ENCODE measurements at regions not wholly inside any gene's neighbourhood (a gene's known extent, or its start where the extent isn't known, plus 50 kb on each side); places are given as distances from the start of the nearest gene placed in this dataset.
"Not testable (repeated sequence)": the region's sequence is repeated elsewhere in the genome, so short reads cannot be mapped to it uniquely, and the experiment has no call there.

DNA sequence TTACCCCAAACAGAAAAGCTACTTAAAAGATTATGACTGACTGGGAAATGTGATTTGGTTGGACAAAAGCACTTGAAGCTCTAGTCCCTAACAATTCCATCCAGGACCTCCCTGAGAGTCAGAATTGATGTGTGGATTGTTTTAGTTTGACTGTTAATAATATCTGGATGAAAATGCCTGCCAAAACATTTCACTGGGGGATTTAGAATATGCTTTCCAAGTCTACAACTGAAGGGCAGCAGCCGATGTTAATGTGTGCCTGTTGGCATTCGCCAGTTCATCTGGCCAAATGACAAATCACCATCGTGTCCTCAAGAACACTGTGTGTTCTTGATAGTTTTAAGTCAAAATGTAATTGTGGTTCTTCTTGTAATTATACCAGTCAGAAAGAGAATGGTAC is 76.0 kb upstream of the TSC22D1 start:
- no peak for DNase-seq

DNA sequence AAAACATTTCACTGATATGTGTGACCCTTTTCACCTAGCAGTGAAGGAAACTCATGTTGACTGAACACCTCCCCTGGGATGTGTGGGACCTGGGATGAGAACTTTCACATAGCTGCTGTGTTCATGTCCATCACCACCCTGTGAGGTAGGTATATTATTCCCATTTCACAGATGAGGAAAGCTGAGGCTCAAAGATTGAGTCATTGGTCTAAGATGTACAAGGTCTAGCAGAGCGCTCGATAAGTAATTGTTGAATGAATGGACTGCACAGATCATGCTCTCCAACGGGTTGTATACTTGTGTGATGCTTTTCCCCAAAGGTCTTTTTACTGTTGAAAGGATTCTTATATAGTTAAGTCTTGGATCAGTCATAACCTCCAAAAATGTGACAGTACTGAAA is 75.6 kb upstream of the TSC22D1 start:
- DNase-seq = no peak

DNA sequence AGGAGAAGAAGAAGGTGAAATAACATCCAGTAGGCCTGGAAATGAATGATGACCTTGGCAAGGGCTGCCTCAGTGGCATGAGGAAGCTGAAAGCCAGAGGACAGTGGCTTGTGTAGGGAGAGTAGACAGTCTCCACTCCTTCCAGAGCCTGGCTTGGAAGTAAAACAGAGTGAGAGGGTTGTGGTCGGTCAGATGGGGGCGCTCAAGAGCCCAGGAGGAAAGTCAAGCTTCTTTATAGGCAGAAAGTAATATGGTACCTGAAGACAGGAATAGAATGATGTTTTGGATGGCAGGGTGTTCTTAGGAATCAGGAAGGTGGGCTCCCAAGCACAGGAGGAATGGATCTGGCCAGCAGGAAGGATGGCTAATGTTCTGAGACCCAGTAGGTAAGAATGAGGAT is 75.1 kb upstream of the TSC22D1 start:
- DNase-seq = no peak

DNA sequence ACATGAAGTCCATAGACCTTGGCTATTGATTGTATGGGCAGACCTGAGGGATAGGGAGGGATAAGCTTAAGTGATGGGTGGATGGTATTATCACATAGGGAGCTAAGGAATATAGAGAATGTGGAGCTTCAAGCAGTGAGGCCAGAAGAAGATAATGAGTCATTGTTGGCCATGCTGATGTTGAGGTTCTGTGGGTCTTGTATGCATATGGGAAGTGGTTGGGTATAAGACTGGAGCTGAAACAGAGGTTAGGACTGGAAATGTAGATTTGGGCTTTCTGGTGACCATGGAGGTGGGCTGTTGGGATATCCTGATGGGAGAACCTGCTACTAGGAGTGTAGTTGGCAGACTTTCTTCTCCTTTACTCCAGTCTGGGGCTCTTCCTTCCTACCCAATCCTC is 73.7 kb upstream of the TSC22D1 start:
- DNase-seq = no peak

DNA sequence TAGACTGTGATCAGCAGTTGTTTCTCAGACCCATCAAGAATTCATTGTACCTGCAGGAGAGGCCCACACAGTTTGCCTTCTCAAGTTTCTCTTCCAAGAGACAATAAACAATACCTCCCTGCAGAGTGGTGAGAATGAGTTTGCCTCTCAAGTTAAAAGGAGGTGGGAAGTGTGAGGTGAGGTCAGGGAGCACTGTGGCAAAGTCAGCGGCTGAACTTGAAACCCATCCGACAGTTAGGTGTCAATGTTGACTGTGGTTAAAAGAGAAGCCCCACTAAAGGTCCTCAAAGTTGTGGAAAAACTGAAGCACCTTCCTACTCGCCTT is 72.9 kb upstream of the TSC22D1 start:
- no peak for DNase-seq

DNA sequence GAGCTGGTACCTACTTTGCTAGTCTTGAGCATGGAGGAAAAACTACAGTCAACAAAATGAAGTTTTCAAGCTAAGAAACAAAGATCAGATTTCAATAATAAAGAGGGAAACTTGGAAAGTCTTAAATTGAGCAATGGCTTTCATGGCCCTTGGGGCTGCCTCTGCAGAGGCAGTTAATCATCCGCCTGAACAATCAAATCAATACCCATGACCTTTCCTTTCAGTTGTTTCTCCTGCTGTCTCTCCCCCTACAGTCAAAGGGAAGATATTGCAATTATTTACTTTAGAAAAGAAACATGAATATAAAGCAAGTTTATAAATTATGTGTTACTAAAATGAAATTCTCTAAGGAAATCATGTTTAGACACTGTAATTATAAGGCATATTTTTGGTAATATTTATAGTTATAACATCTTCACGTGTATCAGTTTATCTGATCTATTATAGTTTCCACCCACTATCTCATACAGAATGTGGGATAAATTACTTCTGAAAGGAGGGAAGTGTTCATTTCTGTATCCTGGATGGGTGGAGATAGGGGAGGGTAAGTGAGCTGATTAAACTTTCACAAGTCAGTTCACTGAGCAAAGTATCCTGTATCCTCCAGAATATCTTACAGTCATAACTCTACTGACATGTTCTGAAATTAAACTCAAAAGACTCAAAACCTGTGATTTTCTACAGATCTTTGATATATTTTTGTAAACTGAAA is 72.4 kb upstream of the TSC22D1 start:
- no peak for DNase-seq

DNA sequence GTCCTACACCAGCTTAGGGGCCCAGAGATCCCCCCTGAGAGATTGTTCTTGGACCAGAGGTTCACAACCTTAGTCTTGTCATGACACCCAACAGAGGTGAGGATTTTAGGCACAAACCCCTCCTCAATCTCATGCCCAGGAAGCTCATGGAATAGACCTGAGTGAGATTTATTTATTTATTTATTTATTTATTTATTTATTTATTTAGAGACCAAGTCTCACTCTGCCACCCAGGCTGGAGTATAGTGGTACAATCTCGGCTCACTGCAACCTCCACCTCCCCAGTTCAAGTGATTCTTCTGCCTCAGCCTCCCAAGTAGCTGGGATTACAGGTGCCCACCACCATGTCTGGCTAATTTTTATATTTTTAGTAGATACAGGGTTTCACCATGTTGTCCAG is 71.4 kb upstream of the TSC22D1 start:
- DNase-seq = not testable (repeated sequence)

DNA sequence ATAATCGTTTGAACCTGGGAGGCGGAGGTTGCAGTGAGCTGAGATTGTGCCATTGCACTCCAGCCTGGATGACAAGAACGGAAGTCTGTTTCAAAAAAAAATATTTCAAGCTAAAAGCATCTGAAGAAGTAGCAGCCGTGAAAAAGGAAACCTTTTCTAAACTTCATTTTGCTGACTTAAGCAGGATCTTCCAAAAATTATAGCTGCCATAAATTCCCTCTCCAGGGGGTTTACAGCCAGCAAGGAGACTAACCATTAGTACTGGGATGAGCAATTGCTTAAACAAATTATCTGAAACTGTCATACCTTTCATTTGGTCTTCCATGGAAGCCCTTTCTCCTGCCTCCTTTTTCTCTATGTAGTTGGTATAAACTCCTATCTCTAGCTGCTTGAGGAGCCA is 69.9 kb upstream of the TSC22D1 start:
- no peak for DNase-seq

DNA sequence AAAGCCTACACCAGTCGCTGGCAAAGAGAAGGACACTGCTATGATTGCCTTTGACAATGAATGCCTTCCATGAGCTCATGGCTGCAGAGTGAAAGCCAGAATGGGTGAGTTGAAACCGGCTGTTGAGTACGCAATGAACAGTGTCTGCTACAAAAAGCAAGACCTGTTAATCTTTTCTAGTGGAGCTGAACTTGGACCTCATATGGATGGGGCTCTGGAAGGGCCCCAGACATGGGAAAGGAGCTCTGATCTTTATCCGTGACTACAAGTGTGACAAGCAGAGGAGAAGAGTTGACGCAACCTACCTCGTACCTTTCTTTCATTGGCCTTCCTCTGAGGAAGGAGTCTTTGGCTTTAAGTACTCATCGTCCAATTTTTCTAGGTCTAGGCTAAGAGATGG is 67.1 kb upstream of the TSC22D1 start:
- DNase-seq = no peak

DNA sequence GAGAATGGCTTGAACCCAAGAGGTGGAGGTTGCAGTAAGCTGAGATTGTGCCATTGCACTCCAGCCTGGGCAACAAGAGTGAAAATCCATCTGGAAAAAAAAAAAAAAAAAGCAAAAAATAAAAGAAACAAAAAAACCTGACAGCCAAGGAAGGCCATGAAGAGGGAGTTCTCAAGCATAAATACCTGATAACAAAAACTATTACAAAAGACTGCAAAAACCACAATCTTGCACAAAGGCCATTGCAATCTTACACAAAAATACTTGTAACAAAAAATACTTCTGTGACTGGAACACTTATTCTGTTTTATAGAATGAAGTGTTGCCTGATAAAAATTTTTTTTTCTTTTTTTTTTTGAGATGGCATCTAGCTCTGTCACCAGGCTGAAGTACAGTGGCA is 61.5 kb upstream of the TSC22D1 start:
- DNase-seq = no peak

DNA sequence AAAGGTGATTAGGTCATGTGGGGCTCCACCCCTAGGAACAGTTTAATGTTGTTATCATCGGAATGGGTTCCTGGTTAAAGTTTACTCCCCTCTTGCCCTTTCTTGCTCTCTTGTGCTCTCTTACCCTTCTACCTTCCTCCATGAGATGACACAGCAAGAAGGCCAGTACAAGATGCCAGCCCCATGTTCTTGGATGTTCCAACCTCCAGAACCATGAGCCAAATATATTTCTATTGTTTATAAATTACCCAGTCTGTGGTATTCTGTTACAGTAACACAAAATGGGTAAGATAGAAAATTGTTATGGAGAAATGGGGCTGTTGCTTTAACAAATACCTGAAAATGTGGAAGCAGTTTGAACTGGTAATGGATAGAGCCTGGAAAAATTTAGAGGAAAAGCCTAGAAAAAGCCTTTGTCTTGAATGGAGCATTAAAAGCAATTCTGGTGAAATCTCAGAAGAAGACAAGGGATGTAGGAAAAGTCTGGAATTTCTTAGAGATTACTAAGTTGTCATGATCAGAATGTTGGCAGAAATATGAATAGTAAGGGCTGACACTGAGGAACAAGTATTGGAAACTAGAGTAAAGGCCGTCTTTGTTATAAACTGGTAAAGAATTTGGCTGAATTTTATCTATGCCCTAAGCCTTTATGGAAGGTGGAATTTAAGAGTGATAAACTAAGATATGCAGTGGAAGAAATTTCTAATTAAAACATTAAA is 53.5 kb upstream of the TSC22D1 start:
- DNase-seq = no peak

DNA sequence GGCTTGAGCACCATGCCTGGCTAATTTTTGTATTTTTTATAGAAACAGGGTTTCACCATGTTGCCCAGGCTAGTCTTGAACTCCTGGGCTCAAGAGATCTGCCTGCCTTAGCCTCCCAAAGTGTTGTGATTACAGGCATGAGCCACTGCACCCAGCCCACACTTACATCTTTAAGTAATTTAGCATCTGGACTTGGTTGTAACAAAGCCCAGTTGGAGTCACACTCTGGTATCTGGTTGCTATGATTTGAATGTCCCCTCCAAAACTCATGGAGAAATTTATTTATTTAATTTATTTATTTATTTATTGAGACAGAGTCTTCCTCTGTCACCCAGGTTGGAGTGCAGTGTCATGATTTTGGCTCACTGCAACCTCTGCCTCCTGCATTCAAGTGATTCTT is 52.7 kb upstream of the TSC22D1 start:
- DNase-seq = not testable (repeated sequence)

DNA sequence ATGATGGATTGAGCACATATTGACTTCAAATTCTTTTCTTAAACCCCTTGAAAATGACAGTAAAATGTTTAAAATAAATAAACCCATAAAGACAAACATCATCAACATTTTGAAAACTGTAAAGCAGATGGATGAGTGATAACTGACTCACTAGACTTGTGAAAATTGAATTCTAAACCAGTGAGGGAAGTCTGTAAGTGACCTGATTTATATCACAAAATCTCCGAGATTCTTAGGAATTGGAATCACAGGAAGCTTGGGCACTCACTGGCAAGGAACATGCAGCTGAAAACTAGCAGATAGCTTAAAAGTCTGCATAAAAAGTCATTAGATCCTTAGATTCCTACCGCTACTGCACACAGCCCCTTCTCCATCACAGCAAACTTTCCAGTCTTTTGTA is 51.3 kb upstream of the TSC22D1 start:
- no peak for DNase-seq

DNA sequence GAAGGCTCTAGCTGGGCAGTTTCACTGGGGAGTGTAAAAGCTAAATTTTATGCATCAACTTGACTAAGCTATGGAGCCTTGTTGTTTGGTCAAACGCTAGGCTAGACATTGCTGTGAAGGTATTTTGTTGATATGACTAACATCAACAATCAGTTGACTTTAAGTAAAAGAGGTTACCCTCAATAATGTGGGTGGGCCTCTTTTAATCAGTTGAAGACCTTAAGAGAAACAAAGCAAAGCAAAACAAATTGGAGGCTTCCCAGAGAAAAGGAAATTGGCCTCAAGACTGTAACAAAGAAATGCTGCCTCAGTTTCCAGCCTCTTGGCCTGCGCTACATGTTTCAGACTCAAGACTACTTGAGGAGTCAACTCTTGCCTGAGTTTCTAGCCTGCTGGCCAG is 50.0 kb upstream of the TSC22D1 start:
- DNase-seq = no peak

Measured in NCI-H526 treated with DMSO at 0.1 percent for 48 hours (cell line).